ENCODE measurements at regions not wholly inside any gene's neighbourhood (a gene's known extent, or its start where the extent isn't known, plus 50 kb on each side); places are given as distances from the start of the nearest gene placed in this dataset.

DNA sequence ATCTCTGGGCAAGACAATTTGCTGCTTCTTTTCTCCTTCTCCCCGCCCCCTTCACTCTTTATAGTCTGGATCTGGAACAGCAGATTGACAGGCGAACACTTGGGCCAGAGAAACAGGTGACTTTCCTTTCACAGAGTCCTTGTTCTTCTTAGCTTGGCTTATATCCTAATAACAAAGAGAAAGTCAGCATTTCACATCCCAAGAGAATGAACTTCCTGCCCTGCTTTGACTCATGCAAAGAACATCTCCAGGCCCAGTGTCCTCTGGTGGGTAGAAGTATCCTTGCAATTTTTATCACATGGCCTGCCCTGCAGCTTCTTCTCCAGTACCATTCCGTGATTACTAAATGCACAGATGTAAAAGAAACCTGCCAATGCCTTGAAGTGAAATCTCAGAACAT is 764.4 kb downstream of the ADGRL2 start:
- H3K4me3 ChIP-seq: no peak overlapping the region
- TF ChIP-seq, protein P1, sequence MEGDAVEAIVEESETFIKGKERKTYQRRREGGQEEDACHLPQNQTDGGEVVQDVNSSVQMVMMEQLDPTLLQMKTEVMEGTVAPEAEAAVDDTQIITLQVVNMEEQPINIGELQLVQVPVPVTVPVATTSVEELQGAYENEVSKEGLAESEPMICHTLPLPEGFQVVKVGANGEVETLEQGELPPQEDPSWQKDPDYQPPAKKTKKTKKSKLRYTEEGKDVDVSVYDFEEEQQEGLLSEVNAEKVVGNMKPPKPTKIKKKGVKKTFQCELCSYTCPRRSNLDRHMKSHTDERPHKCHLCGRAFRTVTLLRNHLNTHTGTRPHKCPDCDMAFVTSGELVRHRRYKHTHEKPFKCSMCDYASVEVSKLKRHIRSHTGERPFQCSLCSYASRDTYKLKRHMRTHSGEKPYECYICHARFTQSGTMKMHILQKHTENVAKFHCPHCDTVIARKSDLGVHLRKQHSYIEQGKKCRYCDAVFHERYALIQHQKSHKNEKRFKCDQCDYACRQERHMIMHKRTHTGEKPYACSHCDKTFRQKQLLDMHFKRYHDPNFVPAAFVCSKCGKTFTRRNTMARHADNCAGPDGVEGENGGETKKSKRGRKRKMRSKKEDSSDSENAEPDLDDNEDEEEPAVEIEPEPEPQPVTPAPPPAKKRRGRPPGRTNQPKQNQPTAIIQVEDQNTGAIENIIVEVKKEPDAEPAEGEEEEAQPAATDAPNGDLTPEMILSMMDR (IDR thresholded peaks at IDR 0.05): no peak
- peaks cover 0 to 2% of the 10 kb centered on the region in 2 donors for H3K9me3 ChIP-seq
- no peaks in the 10 kb centered on the region for H3K36me3 ChIP-seq
- DNase-seq (no peak), ATAC-seq (peak; percentile 59)
- no peak overlapping the region for H3K27ac ChIP-seq
- no peaks in the 10 kb centered on the region for H3K4me1 ChIP-seq
- intact Hi-C loops (cut with DNase I): no loop called here
- H3K27me3 ChIP-seq: no peaks in the 10 kb centered on the region

DNA sequence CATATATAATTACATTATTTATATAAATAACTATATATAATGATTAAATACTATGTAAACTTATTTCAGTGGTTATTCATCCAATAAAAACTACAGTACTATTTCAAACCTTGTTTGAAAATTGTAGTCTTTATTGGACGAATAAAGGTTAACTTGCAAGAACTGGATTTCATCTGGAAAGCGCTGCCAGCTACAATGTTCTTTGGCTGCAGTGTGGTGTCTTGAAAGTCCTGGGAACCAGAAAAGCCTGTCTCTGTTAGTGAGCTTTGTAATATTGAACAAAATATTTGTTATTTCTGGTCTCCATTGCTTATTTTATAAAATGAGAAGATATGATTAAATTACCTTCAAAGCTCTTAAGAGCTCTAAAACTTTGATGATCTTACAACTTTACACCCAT is 763.6 kb downstream of the ADGRL2 start:
- Histone ChIP-seq H3K9me3 (no peaks in the 10 kb centered on the region), H3K36me3 (no peaks in the 10 kb centered on the region), H3K27me3 (no peaks in the 10 kb centered on the region), H3K4me3 (no peak overlapping the region), H3K27ac (no peak overlapping the region), H3K4me1 (no peaks in the 10 kb centered on the region)
- DNase-seq (peak in 1 of 4 donors; percentile 35), ATAC-seq (no peak)
- intact Hi-C loops (cut with DNase I): no loop called here
- TF ChIP-seq, protein P1 (IDR thresholded peaks at IDR 0.05): no peak

- ATAC-seq (no peak), DNase-seq (no peak)
- Histone ChIP-seq H3K9me3 (no peaks in the 10 kb centered on the region), H3K27me3 (no peaks in the 10 kb centered on the region), H3K4me3 (no peak overlapping the region), H3K27ac (no peak overlapping the region), H3K4me1 (no peaks in the 10 kb centered on the region), H3K36me3 (no peaks in the 10 kb centered on the region)
- intact Hi-C loops (cut with DNase I): no loop called here
- TF ChIP-seq, protein P1 (IDR thresholded peaks at IDR 0.05): no peak
These were observed 761.7 kb downstream of the ADGRL2 start for GRCh38 chr1:82562448-82562847.

- H3K27me3 ChIP-seq: no peaks in the 10 kb centered on the region
- no peak overlapping the region for H3K27ac ChIP-seq
- DNase-seq (no peak), ATAC-seq (no peak)
- TF ChIP-seq, protein P1 (IDR thresholded peaks at IDR 0.05): no peak
- no peaks in the 10 kb centered on the region for H3K4me1 ChIP-seq
- intact Hi-C loops (cut with DNase I): no loop called here
- no peaks in the 10 kb centered on the region for H3K36me3 ChIP-seq
- no peaks in the 10 kb centered on the region for H3K9me3 ChIP-seq
- no peak overlapping the region for H3K4me3 ChIP-seq
These were observed 759.8 kb downstream of the ADGRL2 start for GRCh38 chr1:82560566-82560965.

GRCh38 chr1:82555501-82555900 is 754.8 kb downstream of the ADGRL2 start:
- Histone ChIP-seq H3K27ac (no peak overlapping the region), H3K9me3 (peaks cover 0 to 3% of the 10 kb centered on the region in 2 donors), H3K4me1 (no peaks in the 10 kb centered on the region), H3K27me3 (no peaks in the 10 kb centered on the region), H3K36me3 (no peaks in the 10 kb centered on the region), H3K4me3 (no peak overlapping the region)
- DNase-seq (no peak), ATAC-seq (no peak)
- intact Hi-C loops (cut with DNase I): no loop called here
- TF ChIP-seq, protein P1 (IDR thresholded peaks at IDR 0.05): no peak

Data from left lung (tissue), 4 donors.